Inflammatory macrophage treated with lipopolysaccharide for 1 hour (primary cell): ENCODE measurements at regions not wholly inside any gene's neighbourhood (a gene's known extent, or its start where the extent isn't known, plus 50 kb on each side); places are given as distances from the start of the nearest gene placed in this dataset.
A peak's percentile ranks its signal among the peaks of the same experiment; 100 is the strongest.

Experiments used
- DNase-seq, 2 donors: peaks; one replicate each; pipeline ENCODE4 v3.0.0-alpha.2; 2020 to 2022

- no peak for DNase-seq
Measured at GRCh38 chr2:217069263-217070042, 209.6 kb upstream of the TNP1 start.

DNA sequence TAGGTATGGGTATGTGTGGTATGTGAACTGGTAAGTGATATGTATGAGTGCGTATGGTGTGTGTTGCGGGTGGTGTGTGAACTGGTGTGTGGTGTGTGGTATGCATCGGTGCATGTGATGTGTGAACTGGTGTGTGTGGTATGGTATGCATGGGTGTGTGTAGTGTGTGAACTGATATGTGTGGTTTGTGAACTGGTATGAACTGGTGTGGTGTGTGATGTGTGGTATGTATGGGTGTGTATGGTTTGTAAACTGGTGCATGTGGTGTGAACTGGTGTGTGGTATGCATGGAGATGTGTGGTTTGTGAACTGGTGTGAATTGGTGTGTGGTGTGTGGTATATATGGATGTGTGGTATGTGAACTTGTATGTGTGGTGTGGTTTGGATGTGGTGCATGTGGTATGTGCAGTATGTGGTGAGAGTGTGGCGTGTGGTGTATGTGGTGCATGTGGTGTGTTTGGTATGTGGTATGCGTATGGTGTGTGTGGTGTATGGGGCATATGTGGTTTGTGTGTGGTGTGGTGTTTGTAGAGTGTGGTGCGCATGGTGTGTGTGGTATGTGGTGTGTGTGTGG, 208.9 kb upstream of the TNP1 start:
- DNase-seq, result no peak

- DNase-seq, result no peak
Measured at GRCh38 chr2:217067787-217068186, 207.9 kb upstream of the TNP1 start.

GRCh38 chr2:217066510-217067270, 206.8 kb upstream of the TNP1 start:
- no peak for DNase-seq

- peak in 1 of 2 donors; percentile 14 for DNase-seq
Measured at GRCh38 chr2:217065695-217066405, 206.0 kb upstream of the TNP1 start.

DNA sequence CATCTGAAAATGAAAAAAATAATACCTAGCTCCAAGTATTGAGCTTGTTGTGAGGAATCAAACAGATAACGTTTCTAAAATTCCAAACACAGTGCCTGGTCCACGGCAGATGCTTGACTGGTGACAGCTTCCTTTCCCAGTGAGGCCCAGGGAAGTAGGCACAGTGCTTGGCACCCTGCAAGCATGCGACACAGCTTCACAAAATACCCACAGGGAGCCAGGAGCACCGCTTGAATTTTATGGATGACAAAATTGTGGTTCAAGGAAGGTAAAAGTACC, 205.1 kb upstream of the TNP1 start:
- DNase-seq, result no peak

- peak; percentile 55 to 57 for DNase-seq
Measured at GRCh38 chr2:217064234-217065011, 204.6 kb upstream of the TNP1 start.

GRCh38 chr2:217063238-217063755, 203.4 kb upstream of the TNP1 start:
- DNase-seq, result no peak

DNA sequence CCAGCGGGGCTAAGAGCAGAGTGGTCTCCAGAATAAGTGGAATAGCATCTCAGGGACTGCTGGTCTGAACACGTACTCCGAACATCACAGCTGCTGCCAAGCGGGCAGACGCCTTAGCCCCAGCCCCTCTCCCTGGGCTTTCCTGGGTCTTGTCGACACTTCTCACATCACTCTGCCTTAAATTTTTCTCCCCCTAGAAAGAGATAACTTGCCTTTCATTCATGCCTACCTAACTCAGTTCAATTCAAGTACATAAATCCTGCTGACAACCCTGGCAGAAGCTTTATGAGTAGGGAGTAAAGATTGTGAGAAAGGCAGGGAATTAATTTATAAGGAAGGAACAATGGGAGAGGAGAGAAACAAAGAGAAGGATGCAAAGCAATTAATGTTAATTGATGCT, 202.9 kb upstream of the TNP1 start:
- no peak for DNase-seq

- no peak for DNase-seq
Measured at GRCh38 chr2:217061916-217062505, 202.1 kb upstream of the TNP1 start.

DNA sequence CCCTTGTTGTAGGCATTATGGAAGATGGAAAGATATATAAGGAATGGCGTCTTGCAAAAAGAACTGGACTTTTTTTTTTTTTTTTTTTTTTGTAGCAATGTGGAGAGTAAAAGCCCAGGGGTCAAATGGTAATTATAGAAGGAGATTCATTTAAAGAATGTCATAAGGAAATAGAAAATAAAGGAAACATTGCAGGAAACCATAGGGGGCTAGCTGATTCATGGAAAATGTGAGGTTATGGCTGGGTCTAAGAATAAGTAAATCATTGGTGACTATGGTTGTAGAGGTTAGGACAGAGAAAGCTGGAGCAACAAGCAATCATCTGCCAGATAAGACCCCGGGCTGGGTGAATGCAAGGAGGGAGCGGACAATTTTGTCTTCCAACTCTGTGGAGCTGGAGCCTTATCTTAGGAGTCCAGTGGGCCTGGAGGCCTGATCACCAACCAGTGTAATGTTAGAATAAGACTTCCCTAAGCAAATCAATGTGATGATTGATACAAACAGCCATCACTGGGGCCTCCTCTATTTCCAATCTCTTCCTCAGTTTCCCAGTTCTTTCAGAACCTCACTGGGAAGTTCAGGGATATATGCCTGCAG, 201.2 kb upstream of the TNP1 start:
- DNase-seq, result no peak

DNA sequence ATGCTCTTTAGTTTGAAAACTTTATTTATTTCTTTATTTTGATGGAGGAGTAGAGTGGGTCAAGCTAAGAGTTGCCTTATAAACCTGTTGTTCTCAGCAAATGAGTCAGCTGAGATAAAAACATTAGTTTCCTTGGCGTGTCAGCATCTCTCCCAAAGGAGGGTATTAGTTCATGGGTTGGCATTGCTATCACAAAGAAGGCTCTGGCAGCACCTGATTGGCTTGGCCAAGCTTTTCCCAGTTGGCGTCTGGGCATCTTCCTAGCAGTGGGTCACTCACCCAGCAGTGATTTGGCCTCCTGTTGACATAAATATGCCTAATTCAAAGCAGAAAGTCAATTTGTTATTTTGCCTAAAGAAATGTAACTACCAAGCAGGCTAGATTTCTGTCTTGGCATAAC, 200.7 kb upstream of the TNP1 start:
- no peak for DNase-seq

DNA sequence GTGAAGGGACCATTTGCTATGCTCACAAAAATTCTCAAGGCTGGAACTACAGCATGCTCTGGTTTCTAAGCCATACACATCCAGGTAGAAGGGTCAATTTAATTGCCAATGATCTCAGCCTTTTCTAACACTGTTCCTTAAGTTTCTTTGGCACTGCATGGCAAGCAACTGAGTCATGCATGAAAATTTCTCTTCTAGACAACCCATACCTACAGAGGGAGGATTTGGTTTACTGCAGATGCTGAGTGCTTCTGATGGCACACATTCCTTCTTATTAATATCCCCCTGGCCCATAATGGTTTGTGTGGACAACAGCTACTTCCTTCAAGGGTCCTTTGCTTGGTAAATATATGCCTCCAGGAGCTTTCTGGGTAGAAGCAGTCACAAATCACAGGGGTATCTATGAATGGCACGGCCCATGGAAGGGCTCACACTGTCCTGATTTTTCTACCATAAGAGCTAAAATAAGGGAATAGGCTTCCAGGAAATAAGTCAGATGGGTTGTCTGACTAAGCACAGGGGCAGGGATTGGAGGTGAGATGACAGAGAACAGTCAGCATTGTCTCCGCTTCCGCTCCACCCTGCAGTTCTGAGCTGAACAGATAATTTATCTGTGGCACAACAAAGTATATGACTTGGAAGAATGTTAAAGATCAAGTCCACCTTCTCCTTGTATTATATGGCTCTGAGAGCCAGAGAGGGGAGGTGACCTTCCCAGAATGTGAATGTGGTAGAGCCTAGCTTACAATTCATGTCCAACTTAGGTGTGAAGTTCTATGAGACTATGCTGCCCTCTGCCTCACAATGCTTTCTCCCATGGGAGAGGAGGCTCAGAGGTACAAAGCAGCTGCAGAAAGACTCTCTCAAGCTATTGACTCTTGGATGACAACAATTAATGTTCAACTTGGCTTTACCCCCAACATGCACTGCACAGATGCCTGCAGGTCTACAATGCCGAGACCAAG, 199.2 kb upstream of the TNP1 start:
- DNase-seq, result no peak

DNA sequence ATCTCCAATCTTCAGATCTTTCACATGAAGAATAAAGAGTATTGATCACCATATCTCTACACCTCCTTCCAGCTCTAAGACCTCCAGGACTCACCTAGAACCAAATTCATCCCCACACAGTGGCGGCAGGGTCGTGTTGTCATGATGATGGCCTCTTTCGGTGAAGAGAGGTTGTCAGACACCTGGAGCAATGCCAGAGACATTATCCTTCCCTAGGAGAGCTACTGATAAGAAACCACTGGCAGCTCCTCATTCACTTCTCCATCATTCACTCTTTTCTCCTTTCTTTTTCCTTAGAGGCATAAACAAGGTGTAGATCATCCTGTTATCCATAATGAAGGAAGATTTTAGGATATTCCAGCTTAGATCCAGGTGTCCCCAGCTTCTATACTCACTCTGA, 197.9 kb upstream of the TNP1 start:
- DNase-seq, result no peak

- DNase-seq, result no peak
Measured at GRCh38 chr2:217055624-217056023, 195.8 kb upstream of the TNP1 start.

GRCh38 chr2:217054791-217055190, 194.9 kb upstream of the TNP1 start:
- no peak for DNase-seq

- no peak for DNase-seq
Measured at GRCh38 chr2:217052856-217053577, 193.2 kb upstream of the TNP1 start.

GRCh38 chr2:217051416-217051815, 191.6 kb upstream of the TNP1 start:
- no peak for DNase-seq

DNA sequence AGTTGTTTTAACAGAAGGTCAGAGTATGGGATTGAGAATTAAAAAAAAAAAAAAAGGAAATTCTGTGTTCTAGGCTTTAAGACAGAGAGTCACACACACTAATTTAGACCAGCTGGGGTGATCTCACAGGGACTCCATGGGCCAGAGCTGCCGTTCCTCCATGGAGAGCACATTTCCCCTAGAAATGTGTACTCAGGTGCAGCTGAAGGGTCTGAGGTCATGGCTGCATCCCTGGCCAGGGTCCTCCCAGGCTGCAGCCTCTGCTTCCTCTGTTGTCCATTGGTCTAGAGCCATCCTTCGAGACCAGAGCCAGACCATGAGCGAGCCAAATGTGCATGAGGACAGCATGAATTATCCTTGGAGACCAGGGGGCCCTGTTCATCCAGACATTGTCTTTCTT, 190.1 kb upstream of the TNP1 start:
- no peak for DNase-seq

- no peak for DNase-seq
Measured at GRCh38 chr2:217049422-217049821, 189.6 kb upstream of the TNP1 start.
